Sigmoid colon (tissue), 6 donors: ENCODE measurements at regions not wholly inside any gene's neighbourhood (a gene's known extent, or its start where the extent isn't known, plus 50 kb on each side); places are given as distances from the start of the nearest gene placed in this dataset.

Experiments used
- DNase-seq: peaks from one replicate; pipeline ENCODE4 v3.0.0-alpha.2; 2019
- H3K27ac ChIP-seq, 4 donors: fragments of 200-600 bp; sonication (generic); one replicate each; pipeline ENCODE4 v1.5.1; 2016 to 2019; ENCODE audit warnings: mild to moderate bottlenecking in 1 of 4
- H3K27me3 ChIP-seq, 3 donors: fragments of 200-600 bp; sonication (generic); one replicate each; pipeline ENCODE4 v1.5.1; 2019; ENCODE audit warnings: mild to moderate bottlenecking in 1 of 3
- H3K36me3 ChIP-seq, 4 donors: fragments of 200-600 bp; sonication (generic); one replicate each; pipeline ENCODE4 v1.5.1; 2016 to 2019
- H3K4me1 ChIP-seq, 4 donors: fragments of 200-600 bp; sonication (generic); one replicate each; pipeline ENCODE4 v1.5.1; 2017 to 2019
- H3K4me3 ChIP-seq, 4 donors: fragments of 200-600 bp; sonication (generic); one replicate each; pipeline ENCODE4 v1.5.1; 2017 to 2019; ENCODE audit warnings: mild to moderate bottlenecking in 2 of 4, moderate library complexity in 1 of 4
- H3K9me3 ChIP-seq, 4 donors: fragments of 200-600 bp in 3 of 4; sonication (generic) in 3 of 4; one replicate each; pipeline versions ENCODE4 v1.5.1 to v1.6.1; 2013 to 2019
- EP300 ChIP-seq, 4 donors: sonication (generic); formaldehyde crosslinking; IDR thresholded peaks; one replicate each; pipeline ENCODE4 v1.6.1; 2017; ENCODE audit warnings: antibody characterized with exemption in 4 of 4
- POLR2A ChIP-seq, 2 donors: fragments of 450-650 bp; IDR thresholded peaks; one replicate each; pipeline ENCODE4 v1.6.1; 2016; ENCODE audit warnings: antibody characterized with exemption in 2 of 2, mild to moderate bottlenecking in 2 of 2, moderate library complexity in 2 of 2
- POLR2AphosphoS5 ChIP-seq, 4 donors: sonication (generic); formaldehyde crosslinking; IDR thresholded peaks; one replicate each; pipeline ENCODE4 v1.6.1; 2017; ENCODE audit warnings: antibody characterized with exemption in 4 of 4
- WGBS, 2 donors: extraction: QIAGEN DNeasy Blood & Tissue Kit; methylation state at CpG; one replicate each; pipeline ENCODE4 v1.1.7; 2013; 5-methylcytosine and 5-hydroxymethylcytosine counted together
- intact Hi-C: fragments of 100-400 bp; cut with DNase I; formaldehyde crosslinking; loops from one replicate; pipeline ENCODE4 v1.15.1; 2023
- TF ChIP-seq, protein P1 (sequence below), 4 experiments: fragments of 450-650 bp in 3 of 4; fragments of 200-600 bp in 1 of 4; IDR thresholded peaks; one replicate each; pipeline ENCODE4 v1.5.1; 2016 to 2019; ENCODE audit warnings: antibody characterized with exemption in 4 of 4, mild to moderate bottlenecking in 3 of 4, moderate library complexity in 2 of 4
- donor health status: healthy with polysubstance abuse.
- donor health status: healthy.

DNA sequence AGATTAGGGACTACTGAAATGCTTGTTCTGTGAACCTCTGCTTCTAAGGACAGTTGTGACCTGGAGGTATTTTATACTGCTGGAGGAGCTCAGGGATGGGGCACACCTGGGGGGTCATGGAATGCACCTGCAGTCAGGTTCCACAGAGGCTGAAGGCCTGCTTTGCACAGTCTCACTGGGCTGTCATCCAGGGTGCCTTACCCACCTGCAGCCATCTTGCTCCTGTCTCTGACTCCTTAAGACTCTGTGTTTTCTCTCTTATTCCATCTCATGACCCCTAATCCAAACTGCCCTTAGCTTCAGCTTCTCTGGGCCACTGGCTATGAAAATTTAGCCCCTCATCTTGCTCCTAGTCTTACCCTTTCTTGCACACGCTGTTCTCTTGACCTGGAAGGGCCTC, 127.0 kb upstream of the SNX19 start:
- no peaks in the 10 kb centered on the region for H3K4me1 ChIP-seq
- H3K36me3 ChIP-seq: no peaks in the 10 kb centered on the region
- TF ChIP-seq EP300 (IDR thresholded peaks at IDR 0.05) (no peak), POLR2AphosphoS5 (IDR thresholded peaks at IDR 0.05) (no peak)
- WGBS, 2 donors: 79 to 85% methylated on average over 1 of the region's 1 CpG
- no peaks in the 10 kb centered on the region for H3K9me3 ChIP-seq
- H3K27ac ChIP-seq: no peak overlapping the region
- H3K27me3 ChIP-seq: no peaks in the 10 kb centered on the region
- intact Hi-C loops: no loop called here
- no peak for DNase-seq
- H3K4me3 ChIP-seq: no peak overlapping the region

DNA sequence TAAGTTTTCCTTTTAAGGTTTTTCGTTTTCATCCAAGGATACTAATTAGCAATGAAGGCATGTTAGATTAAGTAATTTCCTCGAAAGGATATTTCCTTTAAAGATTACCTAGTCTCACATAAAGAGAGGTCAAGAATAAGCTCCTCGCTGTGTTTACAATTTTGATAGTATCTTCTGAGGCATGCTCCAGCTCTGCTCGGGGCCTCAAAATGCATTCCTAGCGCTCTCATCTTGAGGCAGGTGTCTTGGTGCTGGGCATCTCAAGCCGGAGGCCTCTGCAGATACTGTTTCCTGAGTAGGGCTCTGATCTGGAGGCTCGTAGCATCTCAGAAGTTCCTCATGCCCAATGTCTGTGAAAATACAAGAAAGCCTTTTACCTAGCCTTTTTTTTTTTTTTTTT, 128.6 kb upstream of the SNX19 start:
- no peaks in the 10 kb centered on the region for H3K9me3 ChIP-seq
- no peak overlapping the region for H3K27ac ChIP-seq
- H3K36me3 ChIP-seq: no peaks in the 10 kb centered on the region
- peaks cover 0 to 5% (median 0%) of the 10 kb centered on the region in 3 donors for H3K27me3 ChIP-seq
- no peak for DNase-seq
- no peaks in the 10 kb centered on the region for H3K4me1 ChIP-seq
- intact Hi-C loops: no loop called here
- TF ChIP-seq, protein P1, sequence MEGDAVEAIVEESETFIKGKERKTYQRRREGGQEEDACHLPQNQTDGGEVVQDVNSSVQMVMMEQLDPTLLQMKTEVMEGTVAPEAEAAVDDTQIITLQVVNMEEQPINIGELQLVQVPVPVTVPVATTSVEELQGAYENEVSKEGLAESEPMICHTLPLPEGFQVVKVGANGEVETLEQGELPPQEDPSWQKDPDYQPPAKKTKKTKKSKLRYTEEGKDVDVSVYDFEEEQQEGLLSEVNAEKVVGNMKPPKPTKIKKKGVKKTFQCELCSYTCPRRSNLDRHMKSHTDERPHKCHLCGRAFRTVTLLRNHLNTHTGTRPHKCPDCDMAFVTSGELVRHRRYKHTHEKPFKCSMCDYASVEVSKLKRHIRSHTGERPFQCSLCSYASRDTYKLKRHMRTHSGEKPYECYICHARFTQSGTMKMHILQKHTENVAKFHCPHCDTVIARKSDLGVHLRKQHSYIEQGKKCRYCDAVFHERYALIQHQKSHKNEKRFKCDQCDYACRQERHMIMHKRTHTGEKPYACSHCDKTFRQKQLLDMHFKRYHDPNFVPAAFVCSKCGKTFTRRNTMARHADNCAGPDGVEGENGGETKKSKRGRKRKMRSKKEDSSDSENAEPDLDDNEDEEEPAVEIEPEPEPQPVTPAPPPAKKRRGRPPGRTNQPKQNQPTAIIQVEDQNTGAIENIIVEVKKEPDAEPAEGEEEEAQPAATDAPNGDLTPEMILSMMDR (IDR thresholded peaks at IDR 0.05): no peak
- H3K4me3 ChIP-seq: no peak overlapping the region
- WGBS, 2 donors: 67 to 79% methylated on average over 7 of the region's 7 CpGs

DNA sequence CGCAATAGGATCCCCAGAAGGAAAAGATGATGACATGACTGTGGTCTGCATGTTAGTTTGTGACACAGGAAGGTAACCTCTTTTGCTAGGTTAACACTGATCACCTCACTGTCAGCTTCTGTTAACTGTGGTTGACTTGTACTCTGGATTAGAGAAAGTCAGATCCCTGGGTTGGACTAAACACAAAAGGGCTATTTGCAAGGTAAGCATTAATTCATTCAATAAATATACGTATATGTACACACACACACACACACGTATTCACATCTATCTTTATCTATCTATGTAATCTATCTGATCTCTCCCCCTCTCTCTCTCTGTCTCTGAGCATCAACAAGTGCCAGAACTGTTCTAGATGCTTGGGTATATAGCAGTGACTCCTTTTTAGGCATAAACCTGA, 136.1 kb upstream of the SNX19 start:
- TF ChIP-seq, protein P1 (IDR thresholded peaks at IDR 0.05): no peak
- no peak for TF ChIP-seq POLR2AphosphoS5 (IDR thresholded peaks at IDR 0.05)
- no peak for TF ChIP-seq EP300 (IDR thresholded peaks at IDR 0.05)
- TF ChIP-seq POLR2A (IDR thresholded peaks at IDR 0.05): no peak
- 67 to 82% methylated on average over 3 of the region's 3 CpGs for WGBS, 2 donors
- Histone ChIP-seq H3K9me3 (no peaks in the 10 kb centered on the region), H3K36me3 (no peaks in the 10 kb centered on the region), H3K4me1 (no peaks in the 10 kb centered on the region), H3K4me3 (no peak overlapping the region), H3K27me3 (peaks cover 0 to 5% (median 0%) of the 10 kb centered on the region in 3 donors), H3K27ac (no peak overlapping the region)
- DNase-seq: no peak
- intact Hi-C loops: no loop called here

DNA sequence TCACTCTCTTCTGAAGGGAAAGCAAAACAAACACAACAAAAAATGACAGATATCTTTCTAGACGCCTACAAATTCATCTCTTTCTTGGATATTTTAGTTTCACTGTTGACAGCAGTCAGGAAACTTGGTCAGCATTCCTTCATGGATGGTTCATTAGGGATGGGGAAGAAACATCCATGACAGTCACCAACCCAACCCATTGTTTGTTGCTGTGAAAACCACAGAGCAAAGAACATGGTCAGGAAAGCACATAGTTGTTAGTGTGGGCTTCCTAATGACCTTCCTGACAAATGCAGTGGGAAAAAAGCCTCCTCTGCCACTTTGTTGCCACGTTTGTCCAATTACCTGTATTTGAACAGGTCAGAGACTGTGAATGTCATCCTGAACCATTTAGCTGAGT, 139.8 kb upstream of the SNX19 start:
- Histone ChIP-seq H3K27ac (no peak overlapping the region), H3K9me3 (no peaks in the 10 kb centered on the region), H3K27me3 (no peaks in the 10 kb centered on the region), H3K36me3 (no peaks in the 10 kb centered on the region), H3K4me3 (no peak overlapping the region), H3K4me1 (no peaks in the 10 kb centered on the region)
- TF ChIP-seq, protein P1 (IDR thresholded peaks at IDR 0.05): no peak
- TF ChIP-seq POLR2A (IDR thresholded peaks at IDR 0.05) (no peak), EP300 (IDR thresholded peaks at IDR 0.05) (no peak), POLR2AphosphoS5 (IDR thresholded peaks at IDR 0.05) (no peak)
- no peak for DNase-seq
- intact Hi-C loops: no loop called here
- WGBS, 2 donors: 48 to 69% methylated on average over 2 of the region's 2 CpGs

DNA sequence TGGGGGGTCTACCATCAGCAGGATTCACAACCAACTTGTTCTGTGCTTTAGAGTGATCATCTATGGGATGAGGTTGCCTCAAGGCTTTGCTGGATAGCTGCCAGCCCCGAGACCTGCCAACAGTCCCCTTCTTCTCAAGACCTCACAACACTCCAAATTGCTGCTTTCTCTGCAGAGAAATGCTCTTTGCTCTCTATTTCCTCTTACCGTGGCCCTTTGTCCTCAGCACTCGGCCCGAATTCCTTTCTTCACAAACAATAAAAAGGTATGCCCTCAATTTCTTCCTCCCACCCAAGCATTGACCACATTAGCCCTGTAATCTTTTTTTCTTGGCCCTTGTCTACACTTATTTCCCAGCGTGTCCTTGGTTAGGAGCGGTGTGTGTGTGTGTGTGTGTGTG, 147.4 kb upstream of the SNX19 start:
- 32 to 55% methylated on average over 6 of the region's 6 CpGs for WGBS, 2 donors
- DNase-seq: no peak
- intact Hi-C loops: loop anchor here (1.0 to 10.0 kb wide), 4 partner anchors 101 to 611 kb away; no protein-coding TSS in a partner anchor
- Histone ChIP-seq H3K27ac (no peak overlapping the region), H3K9me3 (no peaks in the 10 kb centered on the region), H3K4me1 (peaks cover 0 to 8% (median 3%) of the 10 kb centered on the region in 4 donors), H3K36me3 (no peaks in the 10 kb centered on the region), H3K27me3 (no peaks in the 10 kb centered on the region), H3K4me3 (no peak overlapping the region)
- TF ChIP-seq, protein P1 (IDR thresholded peaks at IDR 0.05): no peak
- TF ChIP-seq POLR2AphosphoS5 (IDR thresholded peaks at IDR 0.05) (no peak), POLR2A (IDR thresholded peaks at IDR 0.05) (no peak), EP300 (IDR thresholded peaks at IDR 0.05) (no peak)
